ENCODE measurements at regions not wholly inside any gene's neighbourhood (a gene's known extent, or its start where the extent isn't known, plus 50 kb on each side); places are given as distances from the start of the nearest gene placed in this dataset.

GRCh38 chr11:106409671-106410070, 332.2 kb downstream of the AASDHPPT start:
- TF ChIP-seq CTCF (IDR thresholded peaks at IDR 0.05; ENCODE audit: low read depth, low read length, poor library complexity, severe bottlenecking): no peak
- TF ChIP-seq EZH2phosphoT487 (IDR thresholded peaks at IDR 0.05; ENCODE audit: borderline replicate concordance, low read length): no peak
